HG03045 (cell line): ENCODE measurements at regions not wholly inside any gene's neighbourhood (a gene's known extent, or its start where the extent isn't known, plus 50 kb on each side); places are given as distances from the start of the nearest gene placed in this dataset.

Source experiments
- ATAC-seq: cut with Tn5 transposase; IDR thresholded peaks from one replicate; pipeline ENCODE4 v1.9.1; 2021; ENCODE audit warnings: mild to moderate bottlenecking, moderate library complexity; ENCODE audit not compliant: unreplicated experiment

DNA sequence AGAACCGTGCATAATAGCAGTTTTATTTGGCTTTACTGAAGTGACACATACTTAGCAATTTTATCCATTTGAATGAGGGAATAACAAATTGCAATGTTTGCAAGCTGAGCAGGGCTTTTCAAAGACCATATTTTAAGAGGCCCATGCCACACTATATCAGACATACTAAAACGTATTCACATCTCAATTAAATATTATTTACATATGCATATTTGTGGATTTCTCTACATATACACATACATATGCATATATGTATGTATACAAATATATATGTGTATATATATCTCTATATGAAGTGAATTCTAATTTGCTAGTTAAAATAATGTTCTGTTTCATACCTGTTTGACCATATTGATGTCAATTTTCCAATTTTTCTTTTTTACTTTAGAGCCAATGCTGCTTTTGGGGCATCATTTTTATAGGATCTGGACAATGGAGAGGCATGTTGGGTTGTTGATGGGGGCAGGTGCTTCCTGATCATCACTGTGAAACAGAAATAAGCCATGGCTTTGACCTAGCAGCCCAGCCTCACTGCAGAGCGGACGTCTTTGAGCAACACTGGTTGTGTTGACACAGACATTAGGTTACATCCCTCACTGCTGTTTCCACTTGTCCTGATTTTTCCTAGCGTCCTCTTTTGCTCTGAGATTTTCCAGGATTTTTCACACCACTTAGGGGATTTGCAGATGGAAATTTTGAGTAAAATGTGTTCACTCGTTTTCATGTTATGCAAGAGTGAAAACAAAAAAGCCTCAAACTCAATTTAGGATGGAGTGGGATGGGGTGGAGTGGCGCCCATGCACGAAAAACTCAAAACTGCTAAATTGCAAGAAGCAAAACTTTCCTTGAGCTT, 56.9 kb downstream of the RDH14 start:
- no peak for ATAC-seq

DNA sequence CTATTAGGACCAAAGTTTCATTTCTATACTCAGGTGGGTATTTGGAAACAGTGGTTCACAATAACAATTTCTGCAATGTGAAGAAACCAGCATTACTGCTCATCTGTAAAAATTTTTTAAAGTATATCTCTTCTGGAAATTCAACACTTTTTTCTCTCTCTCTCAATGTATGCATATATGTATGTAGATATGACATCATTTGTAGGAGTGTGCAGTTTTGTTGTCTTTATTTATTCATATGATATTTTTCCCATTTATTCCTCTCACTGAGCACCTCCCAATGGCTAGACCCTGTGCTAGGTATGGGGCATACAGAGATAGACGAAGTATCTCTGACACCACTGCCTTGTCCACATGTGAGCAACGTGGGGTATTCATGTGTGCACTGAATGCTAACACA, 58.3 kb downstream of the RDH14 start:
- ATAC-seq, result no peak

DNA sequence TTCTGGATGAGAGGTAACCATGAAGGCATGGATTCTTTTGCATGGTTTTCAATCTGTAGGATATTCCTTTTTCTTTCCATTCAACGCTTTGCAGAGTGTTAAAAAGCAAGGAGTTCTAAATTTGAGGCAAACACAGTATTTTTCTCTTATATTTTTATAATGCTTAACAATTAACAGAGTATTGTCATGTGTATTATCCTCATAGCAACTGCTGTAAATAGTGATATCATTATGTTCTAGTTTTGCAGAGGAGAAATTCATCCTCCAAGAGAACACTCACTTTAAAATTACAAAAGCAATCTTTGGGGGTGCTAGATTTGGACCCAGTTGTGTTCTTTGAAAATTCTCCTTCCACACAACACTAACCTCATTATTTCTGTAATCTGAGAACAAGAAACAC, 58.7 kb downstream of the RDH14 start:
- ATAC-seq, result no peak

DNA sequence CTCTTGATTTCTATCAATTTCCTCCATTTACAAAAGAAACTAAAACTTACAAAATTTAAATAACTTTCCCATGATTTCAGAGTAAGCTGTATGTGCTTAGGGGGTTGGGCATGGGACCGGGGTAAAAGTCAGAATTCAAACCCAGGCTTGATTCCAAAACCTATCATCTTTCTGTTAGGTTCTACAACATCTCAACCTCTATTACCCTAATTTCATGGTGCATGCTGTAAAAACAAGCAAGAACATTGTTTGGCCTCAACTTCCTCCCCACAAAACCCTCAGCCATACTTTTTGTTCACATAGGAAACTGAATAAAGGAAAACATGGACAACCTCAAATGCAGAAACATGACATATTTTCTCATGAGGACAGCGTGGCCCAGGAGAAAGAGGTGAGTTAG, 59.3 kb downstream of the RDH14 start:
- ATAC-seq, result no peak

DNA sequence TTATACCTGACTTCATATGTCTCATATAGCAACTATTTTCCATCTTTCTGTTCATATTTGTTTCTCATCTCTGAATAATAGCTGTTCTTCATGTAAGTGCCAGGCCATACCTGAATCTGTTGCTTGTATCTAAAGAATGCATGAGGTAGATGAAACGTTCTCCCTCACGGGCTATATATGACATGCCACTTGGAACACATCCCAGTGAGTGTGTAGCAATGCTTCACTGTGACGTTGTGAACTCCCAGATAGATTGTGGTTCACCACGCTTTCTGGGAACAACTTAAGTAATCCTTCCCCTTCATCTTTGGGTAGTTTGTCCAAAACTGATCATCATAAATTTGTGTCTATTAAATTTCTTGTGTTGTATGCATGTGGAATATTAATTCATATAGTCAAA, 60.1 kb downstream of the RDH14 start:
- ATAC-seq, result no peak

DNA sequence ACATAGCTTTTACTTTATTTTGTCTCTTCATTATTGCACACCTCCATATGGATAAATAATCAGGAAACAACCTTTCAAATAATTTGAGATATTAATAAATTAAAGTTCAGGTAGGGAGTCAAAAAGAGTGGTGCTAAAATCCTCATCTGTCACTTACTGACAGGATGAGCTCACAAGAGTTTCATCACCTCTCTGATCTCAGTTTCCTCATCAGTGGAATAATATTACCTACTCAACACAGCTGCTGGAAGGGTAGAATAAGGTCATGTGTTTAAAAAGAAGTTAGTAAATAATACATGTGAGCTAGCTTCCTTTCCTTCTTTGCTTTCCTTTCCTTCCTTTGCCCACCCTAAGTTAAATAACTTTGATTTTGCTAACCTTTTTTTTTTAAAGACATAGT, 61.9 kb downstream of the RDH14 start:
- ATAC-seq, result no peak

DNA sequence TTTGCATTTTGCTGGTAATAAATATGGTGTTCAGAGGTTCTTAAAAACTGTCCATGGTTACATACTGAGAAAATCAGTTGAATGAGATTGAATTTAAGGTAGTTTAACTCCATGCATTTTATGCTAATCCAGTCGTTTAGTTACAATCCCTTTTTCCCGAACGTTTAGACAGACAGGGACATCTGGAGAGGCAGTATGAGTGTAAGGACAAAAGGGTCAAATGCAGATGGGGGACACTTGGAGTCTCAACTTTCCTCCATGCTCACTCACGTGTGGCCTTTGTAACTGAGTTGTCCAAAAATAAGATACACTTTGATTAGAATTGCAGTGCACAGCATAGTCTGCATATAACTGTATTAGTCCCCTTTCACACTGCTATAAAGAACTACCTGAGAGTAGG, 63.9 kb downstream of the RDH14 start:
- ATAC-seq, result no peak

DNA sequence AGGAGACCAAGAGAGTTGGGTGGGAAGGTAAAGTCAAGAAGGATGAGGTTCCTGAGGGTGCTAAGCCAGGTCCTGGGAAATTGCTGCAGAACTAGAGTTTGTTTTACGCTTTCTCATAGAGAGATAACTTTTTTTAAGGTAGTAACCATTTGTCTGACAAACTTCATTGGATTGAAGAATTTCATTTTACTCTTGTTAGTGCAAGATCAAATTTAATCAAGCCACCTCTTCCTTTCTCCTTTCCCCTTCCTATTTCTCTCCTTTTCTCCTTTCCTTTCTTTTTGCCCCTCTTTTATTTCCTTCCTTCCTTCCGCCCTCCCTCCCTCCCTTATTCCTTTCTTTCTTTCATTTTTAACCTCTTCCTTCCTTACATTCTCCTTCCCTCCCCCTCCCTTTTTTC, 65.4 kb downstream of the RDH14 start:
- ATAC-seq, result no peak

DNA sequence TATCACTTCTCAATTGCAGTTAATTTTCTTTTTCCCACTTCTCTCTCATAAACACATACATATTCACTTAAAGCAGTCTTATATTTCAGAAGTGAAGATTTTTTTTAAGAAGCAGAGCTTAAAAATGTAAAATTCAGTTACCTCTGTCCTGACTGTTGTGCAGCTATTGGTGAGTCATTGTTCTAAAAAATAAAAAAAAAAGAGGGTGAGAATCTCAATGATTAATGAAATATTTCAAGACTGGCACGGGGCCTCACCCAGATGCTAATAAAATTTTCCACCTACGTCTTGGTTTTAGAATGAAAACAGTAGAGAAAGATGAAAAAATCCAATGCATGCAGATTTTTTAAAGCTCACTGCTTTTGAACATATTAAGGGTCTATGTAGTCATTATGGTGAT, 67.7 kb downstream of the RDH14 start:
- no peak for ATAC-seq

DNA sequence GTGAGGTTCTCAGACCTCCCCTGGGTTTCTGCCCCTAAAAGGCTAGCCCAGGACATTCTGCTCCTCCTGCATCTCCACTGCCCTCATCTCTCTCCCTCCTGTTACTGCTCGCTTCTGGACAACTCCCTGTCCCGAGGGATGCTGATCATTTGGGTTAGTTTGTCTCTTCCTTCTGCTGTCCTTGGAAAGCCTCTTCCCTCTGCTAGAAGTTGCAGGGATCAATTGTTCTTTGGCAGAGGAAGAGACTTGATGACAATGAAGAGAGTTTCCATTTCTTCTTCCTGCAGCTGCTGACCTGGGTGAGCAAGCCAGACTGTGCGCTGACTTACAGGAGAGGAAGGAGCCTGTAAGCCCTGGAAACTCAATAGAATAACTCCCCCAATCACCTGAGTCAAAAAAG, 68.9 kb downstream of the RDH14 start:
- no peak for ATAC-seq

DNA sequence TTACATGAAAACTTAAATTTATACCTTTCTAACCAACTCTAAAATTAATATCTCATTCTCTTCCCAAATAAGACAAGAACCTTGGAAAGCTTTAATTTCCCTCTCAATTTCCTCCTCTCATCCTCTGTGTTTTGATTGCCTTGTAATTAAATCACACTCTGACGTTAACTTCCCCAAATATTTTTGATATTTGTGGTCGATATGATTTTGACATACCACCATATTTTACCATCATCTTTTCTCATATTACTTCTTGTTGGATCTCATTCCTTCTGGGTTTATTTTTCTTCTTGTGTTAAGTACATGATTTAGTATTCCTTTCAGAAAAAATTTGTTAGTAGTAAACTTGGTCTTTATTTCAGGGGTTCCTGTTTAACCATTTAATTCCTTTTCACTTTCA, 69.6 kb downstream of the RDH14 start:
- ATAC-seq, result no peak

DNA sequence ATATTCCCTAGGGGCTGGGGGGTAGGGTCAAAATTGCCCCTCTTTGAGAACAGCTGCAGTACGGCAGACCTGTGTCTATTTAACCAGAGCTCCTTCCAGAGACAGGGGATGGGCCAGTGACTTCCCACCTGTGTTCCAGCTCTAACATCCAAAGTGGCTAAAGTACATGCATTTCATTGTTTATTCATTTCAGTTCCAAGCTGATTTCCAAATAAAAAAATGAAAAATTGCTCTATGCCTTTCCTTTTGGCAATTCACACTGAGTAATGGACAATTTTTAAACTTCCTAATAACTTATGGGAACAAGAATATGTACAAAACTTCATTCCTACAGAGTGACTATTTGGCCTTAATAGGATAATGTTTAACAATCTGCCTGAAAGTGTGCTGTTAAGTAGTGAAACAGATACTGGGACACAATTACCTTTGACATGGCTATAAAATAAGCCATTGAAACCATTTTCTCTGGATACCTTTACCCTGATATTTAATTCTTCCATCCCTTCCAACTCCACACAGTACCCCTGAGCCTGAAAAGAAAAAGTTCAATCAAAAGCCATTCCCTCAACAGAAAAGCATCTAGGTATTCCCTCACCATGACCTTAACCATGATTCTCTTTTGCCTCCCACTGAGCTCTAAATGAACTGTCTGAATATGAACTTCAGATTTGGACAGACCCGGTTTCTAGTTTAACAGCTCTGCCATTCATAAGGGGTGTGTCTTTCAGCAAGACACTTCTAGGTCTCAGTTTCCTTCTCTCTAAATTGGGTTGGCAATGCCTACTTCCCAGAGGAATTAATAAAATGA, 73.1 kb downstream of the RDH14 start:
- ATAC-seq, result no peak

DNA sequence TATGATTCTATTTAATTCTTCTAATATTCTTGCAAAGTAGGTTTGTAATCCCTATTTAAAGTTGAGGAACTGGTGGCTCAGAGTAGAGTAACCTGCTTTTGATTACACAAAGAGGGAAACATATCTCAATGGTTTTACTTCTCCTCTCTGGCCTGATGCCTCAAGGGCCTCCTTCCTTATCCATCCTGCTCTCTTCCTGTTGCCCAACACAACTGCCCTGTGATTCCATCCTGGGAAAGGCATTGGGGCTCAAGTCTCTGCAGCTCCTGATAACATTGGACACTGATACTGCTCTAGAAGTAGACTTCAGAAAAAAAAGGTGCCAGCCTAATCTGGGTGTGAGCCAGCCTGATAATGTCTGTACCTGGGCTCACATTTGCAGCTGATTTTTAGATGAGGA, 75.8 kb downstream of the RDH14 start:
- ATAC-seq, result no peak

DNA sequence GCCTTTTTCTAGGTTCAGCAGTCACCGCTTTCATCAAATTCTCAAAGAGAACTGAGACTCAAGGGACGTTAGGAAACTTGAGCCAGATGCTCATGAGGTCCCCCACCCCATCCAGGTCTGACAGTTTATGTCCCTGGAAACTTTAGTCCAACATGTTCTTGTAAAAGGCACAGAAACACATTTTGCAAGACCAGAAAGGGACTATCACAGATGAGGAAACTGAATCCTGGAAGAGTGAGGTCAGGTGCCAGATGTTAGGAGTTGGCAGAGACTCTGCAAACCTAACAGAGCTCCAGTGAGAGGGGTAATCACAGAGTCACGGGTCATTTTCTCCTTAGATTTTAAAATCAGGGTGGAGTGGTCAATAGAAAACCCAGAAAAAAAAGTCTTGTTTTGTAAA, 76.6 kb downstream of the RDH14 start:
- ATAC-seq, result no peak

DNA sequence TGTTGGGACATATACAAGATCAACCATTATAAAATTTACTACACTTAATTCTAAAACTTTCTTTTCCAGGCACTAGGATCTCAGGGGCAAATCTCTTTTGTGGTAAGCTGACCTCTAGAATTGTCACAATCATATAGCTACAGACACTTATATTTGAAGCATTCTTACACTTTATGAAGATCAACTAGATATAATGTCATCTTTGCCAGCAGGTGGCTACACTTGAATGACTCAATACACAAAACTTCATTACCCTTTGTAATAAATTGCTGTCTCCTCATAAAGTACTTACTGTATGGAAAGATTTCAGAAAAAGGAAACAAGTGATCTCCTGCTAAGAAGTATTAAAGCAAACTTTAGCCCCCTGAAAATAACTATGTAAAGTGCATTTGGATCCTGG, 77.8 kb downstream of the RDH14 start:
- ATAC-seq, result no peak

DNA sequence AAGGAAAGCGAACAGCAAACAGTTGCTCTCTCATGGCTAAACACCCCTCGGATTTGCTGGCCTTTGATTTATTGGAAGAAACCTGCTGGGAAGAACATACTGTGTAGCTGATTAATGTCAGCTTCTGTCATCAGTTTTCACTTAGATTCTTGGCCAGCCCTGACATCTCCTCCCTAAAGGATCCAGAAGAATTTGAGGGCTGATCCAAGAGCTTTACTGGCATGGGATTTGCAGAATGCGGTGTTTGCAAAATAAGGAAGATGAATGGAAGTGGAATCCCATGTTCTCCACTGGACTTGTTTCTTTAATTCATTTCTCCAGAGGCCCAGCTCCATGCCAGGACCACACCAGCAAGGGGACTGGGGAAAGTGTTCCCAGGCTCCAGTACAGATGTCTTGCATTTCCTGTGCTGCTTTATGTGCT, 80.5 kb downstream of the RDH14 start:
- no peak for ATAC-seq

DNA sequence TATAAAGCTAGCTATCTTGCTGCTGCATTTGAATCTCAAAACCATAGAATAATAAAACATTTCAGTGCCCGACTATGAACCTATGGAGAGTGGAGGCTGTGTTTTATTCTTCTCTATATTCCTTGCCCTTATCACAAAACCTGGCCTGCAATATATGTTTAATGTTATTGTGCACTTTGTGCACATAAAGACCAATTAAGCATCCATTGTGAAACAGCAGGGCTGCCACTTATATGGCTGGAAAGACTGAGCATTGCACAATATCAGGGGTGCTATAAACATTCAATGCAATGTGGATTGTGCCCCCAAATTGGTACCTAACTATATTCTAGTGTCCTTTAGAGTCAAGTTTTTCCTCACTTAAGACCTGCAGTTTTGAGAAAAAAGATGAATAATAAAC, 83.2 kb downstream of the RDH14 start:
- no peak for ATAC-seq

DNA sequence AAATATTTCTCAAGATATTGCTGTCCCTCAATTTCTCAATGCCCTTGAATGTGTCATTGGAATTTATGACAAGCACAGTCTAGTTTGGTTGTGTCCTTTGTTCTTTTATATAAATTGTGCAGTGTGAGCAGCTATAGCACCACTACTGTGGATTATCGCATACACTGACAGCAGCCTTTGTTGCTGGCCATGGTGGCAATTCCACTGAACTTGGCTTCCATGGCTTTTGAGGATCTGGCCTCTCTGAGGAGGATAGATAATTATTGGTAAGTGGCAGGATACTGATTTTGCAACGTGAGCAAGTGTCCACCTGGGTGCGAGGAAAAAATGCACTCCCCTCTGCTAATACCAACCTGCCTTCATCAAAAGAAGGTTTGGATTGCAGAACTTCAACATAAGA, 84.0 kb downstream of the RDH14 start:
- ATAC-seq, result no peak

DNA sequence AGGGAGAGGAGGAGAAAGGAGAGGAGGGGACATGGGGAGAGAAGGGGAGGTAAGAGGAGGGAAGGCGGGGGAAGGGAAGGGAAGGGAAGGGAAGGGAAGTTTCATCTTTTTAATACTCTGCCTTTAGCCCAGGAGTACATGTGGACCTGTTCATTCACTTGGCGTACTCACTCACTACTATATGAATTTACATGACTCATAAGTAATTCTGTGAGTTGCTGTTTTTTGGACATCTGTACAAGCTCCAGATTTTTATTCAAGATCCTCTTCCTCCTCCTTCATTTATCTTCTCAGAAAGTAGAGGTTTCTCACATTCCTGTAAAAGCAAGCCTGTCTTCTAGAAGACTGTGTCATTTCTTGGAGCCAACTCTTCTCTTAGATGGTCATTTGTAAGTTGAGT, 84.6 kb downstream of the RDH14 start:
- ATAC-seq, result no peak

DNA sequence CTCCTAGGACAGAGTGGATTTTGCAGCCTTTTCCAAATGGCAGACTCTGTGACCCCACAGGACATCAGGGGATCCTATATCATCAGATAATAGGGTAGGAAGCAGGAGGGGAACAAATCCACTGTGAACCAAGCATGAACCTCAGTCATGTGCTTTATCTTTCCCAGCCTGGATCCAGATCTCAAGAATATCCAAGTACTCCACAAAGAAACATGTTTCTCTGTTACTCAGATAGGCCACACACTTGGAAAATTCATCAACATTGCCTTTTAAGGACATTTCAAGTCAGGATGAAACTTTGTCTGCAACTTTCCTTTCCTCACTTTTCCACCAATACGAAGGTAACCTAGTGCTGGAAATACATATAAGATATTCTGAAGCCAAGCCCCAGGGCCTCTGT, 85.8 kb downstream of the RDH14 start:
- ATAC-seq, result no peak

DNA sequence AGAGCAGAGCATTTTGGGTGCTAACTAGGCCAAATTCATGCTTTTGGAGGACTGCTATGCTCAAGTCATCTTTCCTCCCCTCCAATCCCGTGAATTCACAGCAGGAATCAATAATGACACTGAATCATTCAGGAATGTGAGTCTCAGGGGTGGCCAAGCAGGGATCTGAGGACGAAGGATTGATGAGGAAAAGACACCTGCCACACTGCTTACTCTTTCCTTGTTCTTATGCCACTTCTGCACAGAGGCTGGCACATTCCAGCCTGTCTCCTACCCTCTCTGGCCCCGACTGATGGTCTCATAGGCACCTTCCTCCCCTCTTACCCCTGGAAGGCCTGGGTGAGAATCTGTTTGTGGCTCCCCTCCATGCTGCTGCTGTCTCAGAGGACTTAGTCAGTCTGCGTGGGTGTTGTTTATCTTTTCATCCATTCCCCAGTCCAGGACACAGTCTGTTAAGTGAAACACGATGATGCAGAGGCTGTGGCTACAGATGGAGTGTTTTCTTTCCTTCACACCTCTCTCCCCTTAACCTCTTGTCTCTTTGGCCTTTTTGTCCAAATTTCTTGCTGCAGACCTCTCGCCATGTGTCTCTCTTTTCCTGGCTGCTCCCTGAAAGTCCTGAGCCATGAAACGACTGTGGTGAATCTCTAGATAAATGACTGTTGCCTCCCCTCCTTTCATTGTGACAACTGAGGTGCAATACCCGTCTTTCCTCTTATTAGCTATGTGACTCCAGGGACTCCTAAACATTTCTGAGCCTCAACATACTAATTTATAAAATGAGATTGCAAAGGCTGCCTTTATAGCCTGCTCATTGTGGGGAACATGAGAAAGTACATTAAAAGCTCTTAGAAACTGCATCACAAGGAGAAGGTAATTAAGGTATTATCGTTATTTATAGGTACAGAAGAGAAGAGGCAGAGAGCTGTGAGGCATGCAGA, 86.9 kb downstream of the RDH14 start:
- ATAC-seq, result no peak
